ENCODE measurements at regions not wholly inside any gene's neighbourhood (a gene's known extent, or its start where the extent isn't known, plus 50 kb on each side); places are given as distances from the start of the nearest gene placed in this dataset.

DNA sequence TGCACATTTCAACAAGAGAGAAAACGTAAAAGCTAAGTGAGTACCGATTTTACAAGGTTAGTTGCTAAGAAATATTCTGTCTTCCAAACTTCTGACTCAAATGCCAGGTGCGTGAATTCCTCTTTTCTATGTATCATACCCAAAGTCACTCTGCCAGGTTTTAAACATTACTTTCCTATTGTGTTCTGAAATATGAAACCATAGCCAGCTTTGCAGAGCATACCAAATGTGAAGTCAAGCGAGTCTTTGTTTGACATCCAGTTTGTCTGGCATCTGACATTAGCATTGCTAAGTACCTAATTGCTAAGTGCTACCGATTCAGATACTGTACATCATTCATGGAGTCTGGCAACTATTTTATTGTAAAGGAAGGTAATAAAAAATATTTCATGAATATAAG lies 321.9 kb upstream of the GALNT5 start:
- TF ChIP-seq, protein P1, sequence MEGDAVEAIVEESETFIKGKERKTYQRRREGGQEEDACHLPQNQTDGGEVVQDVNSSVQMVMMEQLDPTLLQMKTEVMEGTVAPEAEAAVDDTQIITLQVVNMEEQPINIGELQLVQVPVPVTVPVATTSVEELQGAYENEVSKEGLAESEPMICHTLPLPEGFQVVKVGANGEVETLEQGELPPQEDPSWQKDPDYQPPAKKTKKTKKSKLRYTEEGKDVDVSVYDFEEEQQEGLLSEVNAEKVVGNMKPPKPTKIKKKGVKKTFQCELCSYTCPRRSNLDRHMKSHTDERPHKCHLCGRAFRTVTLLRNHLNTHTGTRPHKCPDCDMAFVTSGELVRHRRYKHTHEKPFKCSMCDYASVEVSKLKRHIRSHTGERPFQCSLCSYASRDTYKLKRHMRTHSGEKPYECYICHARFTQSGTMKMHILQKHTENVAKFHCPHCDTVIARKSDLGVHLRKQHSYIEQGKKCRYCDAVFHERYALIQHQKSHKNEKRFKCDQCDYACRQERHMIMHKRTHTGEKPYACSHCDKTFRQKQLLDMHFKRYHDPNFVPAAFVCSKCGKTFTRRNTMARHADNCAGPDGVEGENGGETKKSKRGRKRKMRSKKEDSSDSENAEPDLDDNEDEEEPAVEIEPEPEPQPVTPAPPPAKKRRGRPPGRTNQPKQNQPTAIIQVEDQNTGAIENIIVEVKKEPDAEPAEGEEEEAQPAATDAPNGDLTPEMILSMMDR (conservative IDR thresholded peaks at IDR 0.05 in 1 of 2, IDR thresholded peaks at IDR 0.05 in 1 of 2; ENCODE audit: low read depth in 1 of 2, low read length in 2 of 2) = no peak
- no peak for TF ChIP-seq EZH2 (IDR thresholded peaks at IDR 0.05; ENCODE audit: low read length, missing control alignments)

Measured in fibroblast of lung (primary cell).